OCI-LY7 (cell line): ENCODE measurements at regions not wholly inside any gene's neighbourhood (a gene's known extent, or its start where the extent isn't known, plus 50 kb on each side); places are given as distances from the start of the nearest gene placed in this dataset.

Experiments used
- BruUV-seq: library from RNA; stranded (reverse); fragments of 400-500 nt; replicated peaks from 2 replicates; lab custom pipeline; 2021; lab: Mats Ljungman, UMichigan
- CTCF ChIA-PET: fragments of 300-600 bp; sonication (Branson Sonifier 250); formaldehyde crosslinking; loops from one replicate; lab custom pipeline; 2022; ENCODE audit warnings: antibody characterized with exemption; ENCODE audit not compliant: unreplicated experiment; lab: Charles Lee
- POLR2A ChIA-PET: fragments of 300-600 bp; sonication (Branson Sonifier 250); formaldehyde crosslinking; loops from one replicate; lab custom pipeline; 2022; ENCODE audit warnings: antibody characterized with exemption; lab: Charles Lee
- DNase-seq: peaks from one replicate; pipeline ENCODE4 v3.0.0-alpha.2; 2015; ENCODE audit warnings: low spot score
- H2AFZ ChIP-seq: fragments of 200-600 bp; sonication (generic), shearing (Covaris generic); 2 replicates; pipeline ENCODE4 v1.6.1; 2014; ENCODE audit warnings: mild to moderate bottlenecking, antibody characterized with exemption, low read length, moderate library complexity
- H3K27ac ChIP-seq: fragments of 200-600 bp; sonication (generic); 2 replicates; pipeline ENCODE4 v1.5.1; 2014; ENCODE audit warnings: mixed run types, low read depth, mild to moderate bottlenecking, moderate library complexity, low read length, inconsistent platforms; ENCODE audit not compliant: poor library complexity, severe bottlenecking
- H3K36me3 ChIP-seq: fragments of 200-600 bp; sonication (generic); 2 replicates; pipeline ENCODE4 v1.6.1; 2014; ENCODE audit warnings: mild to moderate bottlenecking, antibody characterized with exemption, low read length, moderate library complexity, mixed read lengths; ENCODE audit not compliant: insufficient read depth
- H3K4me1 ChIP-seq: fragments of 200-600 bp; sonication (generic); 2 replicates; pipeline ENCODE4 v1.5.1; 2014; ENCODE audit warnings: mild to moderate bottlenecking, low read length; ENCODE audit not compliant: insufficient read depth, poor library complexity, severe bottlenecking
- H3K4me2 ChIP-seq: fragments of 200-600 bp; sonication (generic); 2 replicates; pipeline ENCODE4 v1.6.1; 2014; ENCODE audit warnings: mild to moderate bottlenecking, low read length
- H3K4me3 ChIP-seq: fragments of 200-600 bp; sonication (generic); 2 replicates; pipeline ENCODE4 v1.5.1; 2014; ENCODE audit warnings: mild to moderate bottlenecking, low read depth, low read length; ENCODE audit not compliant: poor library complexity, severe bottlenecking
- H3K79me2 ChIP-seq: fragments of 200-600 bp; sonication (generic); 2 replicates; pipeline ENCODE4 v1.6.1; 2016; ENCODE audit warnings: low read depth, mild to moderate bottlenecking, low read length, moderate library complexity, mixed read lengths; ENCODE audit not compliant: insufficient read depth
- H3K9me2 ChIP-seq: fragments of 200-600 bp; sonication (generic); 2 replicates; pipeline ENCODE4 v1.6.1; 2016; ENCODE audit warnings: mild to moderate bottlenecking, low read length, mixed read lengths; ENCODE audit not compliant: insufficient read depth
- H3K9me3 ChIP-seq: fragments of 200-600 bp; sonication (generic); 2 replicates; pipeline ENCODE4 v1.6.1; 2014; ENCODE audit warnings: mild to moderate bottlenecking, mixed run types, low read length, mixed read lengths
- H4K20me1 ChIP-seq: fragments of 200-600 bp; sonication (generic); 2 replicates; pipeline ENCODE4 v1.6.1; 2014; ENCODE audit warnings: mild to moderate bottlenecking, antibody characterized with exemption, low read length, moderate library complexity, mixed read lengths; ENCODE audit not compliant: insufficient read depth
- EZH2phosphoT487 ChIP-seq: fragments of 200-600 bp; sonication (generic); IDR thresholded peaks from 2 replicates; pipeline ENCODE4 v1.6.1; 2018; ENCODE audit warnings: low read depth, borderline replicate concordance, mild to moderate bottlenecking, mixed run types, antibody characterized with exemption, low read length, moderate library complexity, mixed read lengths
- intact Hi-C: fragments of 100-400 bp; cut with micrococcal nuclease; formaldehyde crosslinking; loops from one replicate; pipeline ENCODE4 v1.10.0; 2022; ENCODE audit not compliant: unreplicated experiment
- TF ChIP-seq, protein P1 (sequence below): fragments of 200-600 bp; sonication (generic); conservative IDR thresholded peaks from 2 replicates; pipeline ENCODE4 v1.5.1; 2014; ENCODE audit warnings: mild to moderate bottlenecking, antibody characterized with exemption, low read length, moderate library complexity, mixed read lengths

DNA sequence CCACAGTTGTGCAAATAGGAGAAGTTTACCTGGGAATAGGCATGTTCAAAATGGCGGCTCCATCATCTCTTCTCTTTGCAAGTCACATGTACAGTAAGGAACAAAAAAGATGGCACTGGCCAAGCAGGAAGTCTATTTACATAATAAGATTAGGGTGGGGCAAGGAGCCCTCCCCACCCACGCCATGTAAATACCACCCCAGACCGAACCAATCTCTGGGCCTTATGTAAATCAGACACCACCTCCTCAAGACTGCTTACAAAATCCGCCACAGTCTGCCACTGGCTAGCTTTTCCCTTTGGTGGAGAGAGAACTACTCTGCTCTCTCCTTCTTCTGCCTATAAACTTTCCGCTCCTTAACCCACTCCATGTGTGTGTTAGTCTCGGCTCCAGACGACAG, 1496.3 kb downstream of the REEP3 start:
- Histone ChIP-seq H3K9me3 (no peaks in the 10 kb centered on the region), H3K4me3 (no peak overlapping the region), H4K20me1 (no peaks in the 10 kb centered on the region), H3K36me3 (no peaks in the 10 kb centered on the region), H3K4me1 (no peaks in the 10 kb centered on the region), H3K4me2 (no peak overlapping the region), H3K9me2 (no peaks in the 10 kb centered on the region), H3K79me2 (no peaks in the 10 kb centered on the region), H2AFZ (no peak overlapping the region), H3K27ac (no peak overlapping the region)
- POLR2A ChIA-PET = no interaction called here
- intact Hi-C loops = no loop called here
- BruUV-seq = no TSS peak
- TF ChIP-seq, protein P1, sequence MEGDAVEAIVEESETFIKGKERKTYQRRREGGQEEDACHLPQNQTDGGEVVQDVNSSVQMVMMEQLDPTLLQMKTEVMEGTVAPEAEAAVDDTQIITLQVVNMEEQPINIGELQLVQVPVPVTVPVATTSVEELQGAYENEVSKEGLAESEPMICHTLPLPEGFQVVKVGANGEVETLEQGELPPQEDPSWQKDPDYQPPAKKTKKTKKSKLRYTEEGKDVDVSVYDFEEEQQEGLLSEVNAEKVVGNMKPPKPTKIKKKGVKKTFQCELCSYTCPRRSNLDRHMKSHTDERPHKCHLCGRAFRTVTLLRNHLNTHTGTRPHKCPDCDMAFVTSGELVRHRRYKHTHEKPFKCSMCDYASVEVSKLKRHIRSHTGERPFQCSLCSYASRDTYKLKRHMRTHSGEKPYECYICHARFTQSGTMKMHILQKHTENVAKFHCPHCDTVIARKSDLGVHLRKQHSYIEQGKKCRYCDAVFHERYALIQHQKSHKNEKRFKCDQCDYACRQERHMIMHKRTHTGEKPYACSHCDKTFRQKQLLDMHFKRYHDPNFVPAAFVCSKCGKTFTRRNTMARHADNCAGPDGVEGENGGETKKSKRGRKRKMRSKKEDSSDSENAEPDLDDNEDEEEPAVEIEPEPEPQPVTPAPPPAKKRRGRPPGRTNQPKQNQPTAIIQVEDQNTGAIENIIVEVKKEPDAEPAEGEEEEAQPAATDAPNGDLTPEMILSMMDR = no peak
- TF ChIP-seq EZH2phosphoT487 = no peak
- CTCF ChIA-PET = no interaction called here
- DNase-seq = no peak

DNA sequence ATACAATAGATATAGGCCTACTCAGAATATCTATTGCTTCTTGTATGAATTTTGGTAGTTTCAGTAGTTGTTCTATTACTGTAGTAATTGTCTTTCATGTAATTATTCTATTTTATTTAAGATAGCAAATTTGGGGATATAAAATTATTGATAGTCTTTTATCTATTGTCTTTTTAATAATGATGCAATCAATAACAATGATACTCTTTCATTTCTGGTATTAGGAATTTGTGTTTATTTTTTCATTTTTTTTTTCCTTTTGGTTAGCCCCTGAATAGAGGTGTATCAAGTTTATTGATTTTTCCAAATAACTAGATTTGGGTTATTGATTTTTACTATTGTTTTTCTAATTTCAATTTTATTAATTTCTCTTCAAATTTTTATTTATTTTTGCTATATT, 1503.7 kb downstream of the REEP3 start:
- no peak for DNase-seq
- Histone ChIP-seq H3K9me2 (no peaks in the 10 kb centered on the region), H3K36me3 (no peaks in the 10 kb centered on the region), H4K20me1 (no peaks in the 10 kb centered on the region), H2AFZ (no peak overlapping the region), H3K79me2 (no peaks in the 10 kb centered on the region), H3K4me1 (no peaks in the 10 kb centered on the region), H3K9me3 (no peaks in the 10 kb centered on the region), H3K4me3 (no peak overlapping the region), H3K27ac (no peak overlapping the region), H3K4me2 (no peak overlapping the region)
- CTCF ChIA-PET = no interaction called here
- BruUV-seq = no TSS peak
- intact Hi-C loops = no loop called here
- no peak for TF ChIP-seq EZH2phosphoT487
- TF ChIP-seq, protein P1 = no peak
- POLR2A ChIA-PET = no interaction called here

DNA sequence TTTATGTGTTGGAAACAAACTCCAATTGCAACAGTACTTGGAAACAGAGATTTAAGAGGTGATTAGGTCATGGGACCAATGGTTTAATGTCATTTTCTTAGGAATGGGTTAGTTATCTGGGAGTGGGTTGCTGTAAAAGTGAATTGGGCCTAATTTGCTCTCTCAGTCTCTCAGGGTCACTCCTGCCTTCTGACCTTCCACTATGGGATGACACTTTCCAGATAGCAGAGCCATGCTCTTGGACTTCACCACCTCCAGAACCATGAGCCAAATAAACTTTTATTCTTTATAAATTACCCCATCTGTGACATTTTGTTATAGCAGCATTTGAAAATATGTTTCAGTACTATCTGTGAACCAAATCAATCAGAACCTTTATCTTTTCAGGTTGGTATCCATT, 1509.1 kb downstream of the REEP3 start:
- no peak for DNase-seq
- H3K36me3 ChIP-seq = no peaks in the 10 kb centered on the region
- no peaks in the 10 kb centered on the region for H3K4me1 ChIP-seq
- H3K79me2 ChIP-seq = no peaks in the 10 kb centered on the region
- H3K9me3 ChIP-seq = no peaks in the 10 kb centered on the region
- no peak overlapping the region for H3K4me2 ChIP-seq
- TF ChIP-seq, protein P1 = no peak
- no peak for TF ChIP-seq EZH2phosphoT487
- no peaks in the 10 kb centered on the region for H3K9me2 ChIP-seq
- BruUV-seq = no TSS peak
- no peak overlapping the region for H3K27ac ChIP-seq
- H3K4me3 ChIP-seq = no peak overlapping the region
- CTCF ChIA-PET = no interaction called here
- no peak overlapping the region for H2AFZ ChIP-seq
- POLR2A ChIA-PET = no interaction called here
- no peaks in the 10 kb centered on the region for H4K20me1 ChIP-seq
- intact Hi-C loops = no loop called here
